ENCODE measurements at regions not wholly inside any gene's neighbourhood (a gene's known extent, or its start where the extent isn't known, plus 50 kb on each side); places are given as distances from the start of the nearest gene placed in this dataset.
"Not testable (repeated sequence)": the region's sequence is repeated elsewhere in the genome, so short reads cannot be mapped to it uniquely, and the experiment has no call there.

GRCh38 chr10:4429571-4429970 lies 396.4 kb upstream of the AKR1E2 start:
- no peak overlapping the region for H3K4me3 ChIP-seq (replicated peaks; ENCODE audit: low read depth, low read length)
- no peak for TF ChIP-seq CTCF (IDR thresholded peaks at IDR 0.05; ENCODE audit: low read depth, low read length, missing control alignments)
- DNase-seq (ENCODE audit: extremely low read depth, low read depth) = no peak

GRCh38 chr10:4427532-4427931 lies 398.5 kb upstream of the AKR1E2 start:
- H3K4me3 ChIP-seq (replicated peaks; ENCODE audit: low read depth, low read length) = no peak overlapping the region
- no peak for DNase-seq (ENCODE audit: extremely low read depth, low read depth)
- no peak for TF ChIP-seq CTCF (IDR thresholded peaks at IDR 0.05; ENCODE audit: low read depth, low read length, missing control alignments)

- no peak for TF ChIP-seq CTCF (IDR thresholded peaks at IDR 0.05; ENCODE audit: low read depth, low read length, missing control alignments)
- no peak for DNase-seq (ENCODE audit: extremely low read depth, low read depth)
- H3K4me3 ChIP-seq (replicated peaks; ENCODE audit: low read depth, low read length) = no peak overlapping the region
These were observed 399.1 kb upstream of the AKR1E2 start for GRCh38 chr10:4426866-4427265.

- no peak for TF ChIP-seq CTCF (IDR thresholded peaks at IDR 0.05; ENCODE audit: low read depth, low read length, missing control alignments)
- H3K4me3 ChIP-seq (replicated peaks; ENCODE audit: low read depth, low read length) = no peak overlapping the region
- no peak for DNase-seq (ENCODE audit: extremely low read depth, low read depth)
These were observed 416.7 kb upstream of the AKR1E2 start for GRCh38 chr10:4409319-4409718.

GRCh38 chr10:4407783-4408182 lies 418.2 kb upstream of the AKR1E2 start:
- DNase-seq (ENCODE audit: extremely low read depth, low read depth) = no peak
- no peak for TF ChIP-seq CTCF (IDR thresholded peaks at IDR 0.05; ENCODE audit: low read depth, low read length, missing control alignments)
- H3K4me3 ChIP-seq (replicated peaks; ENCODE audit: low read depth, low read length) = no peak overlapping the region

- no peak for DNase-seq (ENCODE audit: extremely low read depth, low read depth)
- no peak overlapping the region for H3K4me3 ChIP-seq (replicated peaks; ENCODE audit: low read depth, low read length)
- TF ChIP-seq CTCF (IDR thresholded peaks at IDR 0.05; ENCODE audit: low read depth, low read length, missing control alignments) = no peak
These were observed 420.2 kb upstream of the AKR1E2 start for GRCh38 chr10:4405828-4406227.

GRCh38 chr10:4403638-4404252 lies 422.3 kb upstream of the AKR1E2 start:
- no peak for TF ChIP-seq CTCF (IDR thresholded peaks at IDR 0.05; ENCODE audit: low read depth, low read length, missing control alignments)
- no peak overlapping the region for H3K4me3 ChIP-seq (replicated peaks; ENCODE audit: low read depth, low read length)
- no peak for DNase-seq (ENCODE audit: extremely low read depth, low read depth)

- not testable (repeated sequence) for H3K4me3 ChIP-seq (replicated peaks; ENCODE audit: low read depth, low read length); DNase-seq (ENCODE audit: extremely low read depth, low read depth)
These were observed 424.9 kb upstream of the AKR1E2 start for GRCh38 chr10:4401080-4401479.
